Suprapubic skin (tissue), 4 donors: ENCODE measurements at regions not wholly inside any gene's neighbourhood (a gene's known extent, or its start where the extent isn't known, plus 50 kb on each side); places are given as distances from the start of the nearest gene placed in this dataset.

Experiments
- EP300 ChIP-seq: sonication (generic); formaldehyde crosslinking; IDR thresholded peaks from one replicate; pipeline ENCODE4 v1.6.1; 2017; ENCODE audit warnings: antibody characterized with exemption
- POLR2A ChIP-seq, 2 donors: fragments of 450-650 bp; IDR thresholded peaks; one replicate each; pipeline ENCODE4 v1.6.1; 2017; ENCODE audit warnings: antibody characterized with exemption in 2 of 2, mild to moderate bottlenecking in 2 of 2, moderate library complexity in 2 of 2
- POLR2AphosphoS5 ChIP-seq, 3 donors: sonication (generic); formaldehyde crosslinking; IDR thresholded peaks; one replicate each; pipeline ENCODE4 v1.6.1; 2017; ENCODE audit warnings: antibody characterized with exemption in 3 of 3
- TF ChIP-seq, protein P1 (sequence below), 2 donors: fragments of 200-600 bp in 1 of 2; fragments of 450-650 bp in 1 of 2; sonication (generic) in 1 of 2; IDR thresholded peaks; one replicate each; pipeline ENCODE4 v1.5.1; 2016 to 2019; ENCODE audit warnings: antibody characterized with exemption in 2 of 2, mild to moderate bottlenecking in 1 of 2, moderate library complexity in 1 of 2

DNA sequence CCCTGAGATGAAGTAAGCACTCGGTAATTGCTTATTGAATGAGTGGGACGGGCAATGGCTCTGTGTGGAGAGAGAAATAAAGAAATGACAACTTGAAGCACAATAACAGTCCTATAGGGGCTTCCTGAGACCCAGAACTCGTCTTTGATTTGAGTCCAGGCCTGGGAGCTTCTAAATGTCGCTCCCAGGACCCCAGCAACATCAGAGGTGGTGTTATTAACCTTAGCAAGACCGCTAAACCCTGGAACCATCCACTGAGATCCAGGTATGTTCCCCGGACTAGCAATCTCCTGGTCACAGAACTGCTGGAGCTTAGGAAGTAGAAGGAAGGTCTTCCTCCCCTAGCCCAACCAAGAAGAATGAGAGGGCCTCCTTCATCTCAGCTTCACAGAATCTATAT, 160.0 kb downstream of the MINAR1 start:
- TF ChIP-seq, protein P1, sequence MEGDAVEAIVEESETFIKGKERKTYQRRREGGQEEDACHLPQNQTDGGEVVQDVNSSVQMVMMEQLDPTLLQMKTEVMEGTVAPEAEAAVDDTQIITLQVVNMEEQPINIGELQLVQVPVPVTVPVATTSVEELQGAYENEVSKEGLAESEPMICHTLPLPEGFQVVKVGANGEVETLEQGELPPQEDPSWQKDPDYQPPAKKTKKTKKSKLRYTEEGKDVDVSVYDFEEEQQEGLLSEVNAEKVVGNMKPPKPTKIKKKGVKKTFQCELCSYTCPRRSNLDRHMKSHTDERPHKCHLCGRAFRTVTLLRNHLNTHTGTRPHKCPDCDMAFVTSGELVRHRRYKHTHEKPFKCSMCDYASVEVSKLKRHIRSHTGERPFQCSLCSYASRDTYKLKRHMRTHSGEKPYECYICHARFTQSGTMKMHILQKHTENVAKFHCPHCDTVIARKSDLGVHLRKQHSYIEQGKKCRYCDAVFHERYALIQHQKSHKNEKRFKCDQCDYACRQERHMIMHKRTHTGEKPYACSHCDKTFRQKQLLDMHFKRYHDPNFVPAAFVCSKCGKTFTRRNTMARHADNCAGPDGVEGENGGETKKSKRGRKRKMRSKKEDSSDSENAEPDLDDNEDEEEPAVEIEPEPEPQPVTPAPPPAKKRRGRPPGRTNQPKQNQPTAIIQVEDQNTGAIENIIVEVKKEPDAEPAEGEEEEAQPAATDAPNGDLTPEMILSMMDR (IDR thresholded peaks at IDR 0.05) = no peak
- no peak for TF ChIP-seq POLR2A (IDR thresholded peaks at IDR 0.05)
- no peak for TF ChIP-seq POLR2AphosphoS5 (IDR thresholded peaks at IDR 0.05)
- TF ChIP-seq EP300 = no peak
